Neural progenitor cell (in vitro differentiated cells): ENCODE measurements at regions not wholly inside any gene's neighbourhood (a gene's known extent, or its start where the extent isn't known, plus 50 kb on each side); places are given as distances from the start of the nearest gene placed in this dataset.
"Not testable (repeated sequence)": the region's sequence is repeated elsewhere in the genome, so short reads cannot be mapped to it uniquely, and the experiment has no call there.

ENCODE experiments used
- DNase-seq: peaks from one replicate; pipeline ENCODE4 v3.0.0-alpha.2; 2016; ENCODE audit warnings: low spot score
- H2AFZ ChIP-seq: fragments of 200-600 bp; sonication (generic); replicated peaks from 2 replicates; pipeline ENCODE4 v1.6.1; 2016; ENCODE audit warnings: antibody characterized with exemption
- H3F3A ChIP-seq: fragments of 200-600 bp; sonication (generic); 2 replicates; pipeline ENCODE4 v1.6.1; 2016; ENCODE audit warnings: antibody characterized with exemption, low read depth
- H3K27ac ChIP-seq: fragments of 200-600 bp; sonication (generic); 2 replicates; pipeline ENCODE4 v1.5.1; 2016; ENCODE audit warnings: mild to moderate bottlenecking
- H3K27me3 ChIP-seq: fragments of 200-600 bp; sonication (generic); 2 replicates; pipeline ENCODE4 v1.6.1; 2016; ENCODE audit warnings: mild to moderate bottlenecking, moderate library complexity
- H3K36me3 ChIP-seq: fragments of 200-600 bp; sonication (generic); 2 replicates; pipeline ENCODE4 v1.5.1; 2016
- H3K4me1 ChIP-seq: fragments of 200-600 bp; sonication (generic); 2 replicates; pipeline ENCODE4 v1.6.1; 2016; ENCODE audit warnings: mixed run types
- H3K4me2 ChIP-seq: fragments of 200-600 bp; sonication (generic); 2 replicates; pipeline ENCODE4 v1.6.1; 2016
- H3K4me3 ChIP-seq: fragments of 200-600 bp; sonication (generic); 2 replicates; pipeline ENCODE4 v1.5.1; 2016
- H3K79me2 ChIP-seq: fragments of 200-600 bp; sonication (generic); 2 replicates; pipeline ENCODE4 v1.6.1; 2016; ENCODE audit warnings: low read depth
- H3K9ac ChIP-seq: fragments of 200-600 bp; sonication (generic); 2 replicates; pipeline ENCODE4 v1.6.1; 2016
- H3K9me3 ChIP-seq: fragments of 200-600 bp; sonication (generic); 2 replicates; pipeline ENCODE4 v1.5.1; 2016; ENCODE audit warnings: low read depth
- H4K20me1 ChIP-seq: fragments of 200-600 bp; sonication (generic); 2 replicates; pipeline ENCODE4 v1.6.1; 2016; ENCODE audit warnings: low read depth
- H3K27ac Mint-ChIP-seq: 3 replicates; pipeline ENCODE4 v1.8.0; 2021; ENCODE audit warnings: mixed read lengths
- H3K27me3 Mint-ChIP-seq: 2 replicates; pipeline ENCODE4 v1.8.0; 2022; ENCODE audit warnings: low read depth, mild to moderate bottlenecking, inconsistent platforms, moderate library complexity, mixed read lengths; ENCODE audit not compliant: insufficient read depth
- H3K36me3 Mint-ChIP-seq: 3 replicates; pipeline ENCODE4 v1.8.0; 2021; ENCODE audit warnings: mixed read lengths
- H3K4me1 Mint-ChIP-seq: 3 replicates; pipeline ENCODE4 v1.8.0; 2021; ENCODE audit warnings: mixed read lengths
- H3K4me3 Mint-ChIP-seq: 3 replicates; pipeline ENCODE4 v1.8.0; 2021; ENCODE audit warnings: mild to moderate bottlenecking, moderate library complexity, mixed read lengths
- H3K9me3 Mint-ChIP-seq: 3 replicates; pipeline ENCODE4 v1.8.0; 2020; ENCODE audit warnings: mixed read lengths
- EZH2 ChIP-seq: fragments of 200-600 bp; sonication (generic); IDR thresholded peaks from 2 replicates; pipeline ENCODE4 v1.6.1; 2017; ENCODE audit warnings: antibody characterized with exemption, mild to moderate bottlenecking, moderate library complexity
- EZH2phosphoT487 ChIP-seq: fragments of 200-600 bp; sonication (generic); IDR thresholded peaks from 2 replicates; pipeline ENCODE4 v1.6.1; 2017; ENCODE audit warnings: antibody characterized with exemption
- TF ChIP-seq, protein P1 (sequence below): fragments of 200-600 bp; sonication (generic); IDR thresholded peaks from 2 replicates; pipeline ENCODE4 v1.5.1; 2017; ENCODE audit warnings: antibody characterized with exemption, mild to moderate bottlenecking

DNA sequence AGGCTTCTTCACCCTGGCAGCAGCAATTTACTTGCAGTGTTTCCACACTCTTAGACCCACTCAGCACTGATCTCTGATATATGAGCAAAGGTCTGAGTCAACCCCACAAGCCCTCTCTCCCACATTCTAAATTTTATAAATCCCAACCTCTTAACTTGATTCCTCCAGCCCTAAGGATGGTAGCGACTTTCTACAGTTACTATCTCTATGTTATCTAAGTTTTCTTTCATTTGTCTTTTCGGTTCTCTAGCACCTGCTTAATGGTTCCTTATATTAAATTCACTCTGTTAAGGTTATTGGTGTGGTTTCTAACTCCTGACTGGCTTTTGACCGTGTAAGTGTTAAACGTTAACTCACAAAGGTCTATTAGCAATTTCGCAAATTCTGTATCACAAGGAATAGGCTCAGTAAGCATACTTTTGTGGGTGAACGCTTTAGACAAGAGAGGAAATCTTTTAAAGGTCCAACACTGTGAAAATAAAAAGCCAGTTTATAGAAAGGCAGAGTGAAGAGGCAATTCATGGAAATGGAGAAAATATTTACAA, 99.3 kb downstream of the DLEU7 start:
- Mint-ChIP-seq H3K9me3 (no peaks in the 10 kb centered on the region), H3K4me3 (no peak overlapping the region), H3K4me1 (no peaks in the 10 kb centered on the region), H3K36me3 (no peaks in the 10 kb centered on the region), H3K27ac (no peak overlapping the region), H3K27me3 (peaks cover 4% of the 10 kb centered on the region)
- Histone ChIP-seq H2AFZ (no peak overlapping the region), H3K4me2 (no peak overlapping the region), H3K4me3 (no peak overlapping the region), H3K79me2 (no peaks in the 10 kb centered on the region), H3K27me3 (no peaks in the 10 kb centered on the region), H3K36me3 (no peaks in the 10 kb centered on the region), H3K4me1 (no peaks in the 10 kb centered on the region), H3K27ac (no peak overlapping the region), H3F3A (no peaks in the 10 kb centered on the region), H3K9ac (no peak overlapping the region), H3K9me3 (no peaks in the 10 kb centered on the region), H4K20me1 (no peaks in the 10 kb centered on the region)
- no peak for TF ChIP-seq EZH2
- TF ChIP-seq, protein P1, sequence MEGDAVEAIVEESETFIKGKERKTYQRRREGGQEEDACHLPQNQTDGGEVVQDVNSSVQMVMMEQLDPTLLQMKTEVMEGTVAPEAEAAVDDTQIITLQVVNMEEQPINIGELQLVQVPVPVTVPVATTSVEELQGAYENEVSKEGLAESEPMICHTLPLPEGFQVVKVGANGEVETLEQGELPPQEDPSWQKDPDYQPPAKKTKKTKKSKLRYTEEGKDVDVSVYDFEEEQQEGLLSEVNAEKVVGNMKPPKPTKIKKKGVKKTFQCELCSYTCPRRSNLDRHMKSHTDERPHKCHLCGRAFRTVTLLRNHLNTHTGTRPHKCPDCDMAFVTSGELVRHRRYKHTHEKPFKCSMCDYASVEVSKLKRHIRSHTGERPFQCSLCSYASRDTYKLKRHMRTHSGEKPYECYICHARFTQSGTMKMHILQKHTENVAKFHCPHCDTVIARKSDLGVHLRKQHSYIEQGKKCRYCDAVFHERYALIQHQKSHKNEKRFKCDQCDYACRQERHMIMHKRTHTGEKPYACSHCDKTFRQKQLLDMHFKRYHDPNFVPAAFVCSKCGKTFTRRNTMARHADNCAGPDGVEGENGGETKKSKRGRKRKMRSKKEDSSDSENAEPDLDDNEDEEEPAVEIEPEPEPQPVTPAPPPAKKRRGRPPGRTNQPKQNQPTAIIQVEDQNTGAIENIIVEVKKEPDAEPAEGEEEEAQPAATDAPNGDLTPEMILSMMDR = no peak
- no peak for TF ChIP-seq EZH2phosphoT487
- no peak for DNase-seq

DNA sequence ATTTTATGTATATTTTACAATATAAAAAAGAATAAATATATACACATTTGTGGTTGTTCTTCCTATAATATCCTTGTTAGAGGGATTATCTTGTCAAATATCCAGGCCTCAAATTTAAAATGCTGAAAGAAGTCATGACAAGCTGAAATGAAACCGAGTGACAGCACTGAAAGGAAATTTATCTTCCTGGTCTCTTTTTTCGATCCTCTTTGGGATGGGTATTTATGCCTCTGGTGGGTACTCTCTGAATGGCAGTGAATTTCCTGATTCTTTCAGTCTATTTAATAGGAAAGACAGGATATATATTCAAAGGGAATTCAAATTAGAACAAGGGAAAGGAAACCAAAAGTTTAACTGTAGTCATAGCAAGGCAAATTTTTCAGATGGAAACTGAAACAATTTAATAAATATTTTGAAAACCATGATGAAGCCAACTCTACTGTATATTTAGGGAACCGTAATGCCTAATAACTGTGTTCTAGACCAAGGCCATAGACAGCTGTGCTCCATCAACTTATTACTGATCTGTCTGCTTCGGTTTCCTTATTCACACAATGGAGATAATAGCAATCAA, 97.9 kb downstream of the DLEU7 start:
- H3K4me1 Mint-ChIP-seq = no peaks in the 10 kb centered on the region
- no peak overlapping the region for H3K4me3 ChIP-seq
- H3K9me3 Mint-ChIP-seq = peaks cover 5% of the 10 kb centered on the region
- H3K36me3 ChIP-seq = no peaks in the 10 kb centered on the region
- H2AFZ ChIP-seq = no peak overlapping the region
- H3K4me1 ChIP-seq = no peaks in the 10 kb centered on the region
- H3K9me3 ChIP-seq = no peaks in the 10 kb centered on the region
- H3K36me3 Mint-ChIP-seq = no peaks in the 10 kb centered on the region
- DNase-seq = no peak
- no peaks in the 10 kb centered on the region for H4K20me1 ChIP-seq
- no peak overlapping the region for H3K27ac Mint-ChIP-seq
- no peaks in the 10 kb centered on the region for H3K27me3 ChIP-seq
- H3F3A ChIP-seq = no peaks in the 10 kb centered on the region
- peaks cover 4% of the 10 kb centered on the region for H3K27me3 Mint-ChIP-seq
- no peak overlapping the region for H3K4me3 Mint-ChIP-seq
- no peak for TF ChIP-seq EZH2phosphoT487
- TF ChIP-seq, protein P1 = peak; percentile 11
- TF ChIP-seq EZH2 = no peak
- H3K27ac ChIP-seq = no peak overlapping the region
- H3K79me2 ChIP-seq = no peaks in the 10 kb centered on the region
- H3K9ac ChIP-seq = no peak overlapping the region
- H3K4me2 ChIP-seq = no peak overlapping the region

DNA sequence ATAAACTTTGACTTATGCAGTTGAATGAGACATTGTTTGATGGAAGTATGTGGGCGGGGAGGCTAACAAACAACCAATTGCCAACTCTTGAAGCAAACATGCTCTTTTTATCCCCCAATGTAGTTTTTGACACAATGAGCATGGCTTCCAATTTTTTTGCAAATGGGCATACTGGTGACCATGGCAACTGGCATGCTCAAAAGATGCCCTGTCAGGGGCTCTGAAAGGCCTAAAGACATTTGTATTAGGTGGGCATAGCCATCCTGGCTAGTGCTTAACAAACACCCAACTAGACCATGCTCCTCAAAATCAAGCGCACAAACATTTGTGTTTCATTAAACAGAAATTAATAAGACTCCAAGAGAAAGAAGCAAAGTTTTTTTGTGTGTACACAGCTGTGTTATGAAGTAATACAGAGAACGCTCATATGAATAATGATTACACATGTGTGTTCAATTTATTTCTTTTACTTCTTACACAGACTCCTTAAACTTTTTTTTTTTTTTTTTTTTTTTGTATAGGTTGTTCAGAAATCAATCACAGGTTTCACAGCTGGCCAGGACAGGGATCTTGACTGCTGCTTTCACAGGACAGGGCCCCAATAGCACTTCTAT, 95.6 kb downstream of the DLEU7 start:
- no peaks in the 10 kb centered on the region for H3K9me3 ChIP-seq
- H4K20me1 ChIP-seq = no peaks in the 10 kb centered on the region
- no peaks in the 10 kb centered on the region for H3F3A ChIP-seq
- Mint-ChIP-seq H3K27ac (no peak overlapping the region), H3K27me3 (peaks cover 4% of the 10 kb centered on the region), H3K36me3 (no peaks in the 10 kb centered on the region), H3K4me1 (no peaks in the 10 kb centered on the region), H3K4me3 (no peak overlapping the region), H3K9me3 (peaks cover 5% of the 10 kb centered on the region)
- H3K4me3 ChIP-seq = no peak overlapping the region
- no peaks in the 10 kb centered on the region for H3K79me2 ChIP-seq
- H3K27me3 ChIP-seq = no peaks in the 10 kb centered on the region
- H3K4me1 ChIP-seq = no peaks in the 10 kb centered on the region
- no peaks in the 10 kb centered on the region for H3K36me3 ChIP-seq
- DNase-seq = no peak
- TF ChIP-seq EZH2 (no peak), EZH2phosphoT487 (no peak)
- TF ChIP-seq, protein P1 = no peak
- no peak overlapping the region for H3K4me2 ChIP-seq
- no peak overlapping the region for H2AFZ ChIP-seq
- H3K27ac ChIP-seq = no peak overlapping the region
- no peak overlapping the region for H3K9ac ChIP-seq

DNA sequence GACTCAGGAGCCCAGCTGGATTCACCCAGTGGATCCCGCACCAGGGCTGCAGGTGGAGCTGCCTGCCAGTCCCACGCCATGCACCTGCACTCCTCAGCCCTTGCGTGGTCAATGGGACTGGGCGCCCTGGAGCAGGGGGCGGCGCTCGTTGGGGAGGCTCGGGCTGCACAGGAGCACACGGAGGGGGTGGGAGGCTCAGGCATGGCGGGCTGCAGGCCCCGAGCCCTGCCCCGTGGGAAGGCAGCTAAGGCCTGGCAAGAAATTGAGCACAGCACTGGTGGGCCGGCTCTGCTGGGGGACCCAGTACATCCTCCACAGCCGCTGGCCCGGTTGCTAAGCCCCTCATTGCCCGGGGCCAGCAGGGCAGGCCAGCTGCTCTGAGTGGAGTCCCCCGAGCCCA, 90.3 kb downstream of the DLEU7 start:
- not testable (repeated sequence) for H4K20me1 ChIP-seq, DNase-seq, H3K36me3 ChIP-seq, H3F3A ChIP-seq, H3K4me3 Mint-ChIP-seq, H3K27me3 Mint-ChIP-seq, H3K79me2 ChIP-seq, H3K27me3 ChIP-seq, H3K9me3 ChIP-seq, H3K4me2 ChIP-seq, H3K36me3 Mint-ChIP-seq, H3K9ac ChIP-seq, H3K4me1 Mint-ChIP-seq, H3K4me1 ChIP-seq, H3K27ac ChIP-seq, H2AFZ ChIP-seq, H3K27ac Mint-ChIP-seq, H3K4me3 ChIP-seq
- H3K9me3 Mint-ChIP-seq = peaks cover 21% of the 10 kb centered on the region

DNA sequence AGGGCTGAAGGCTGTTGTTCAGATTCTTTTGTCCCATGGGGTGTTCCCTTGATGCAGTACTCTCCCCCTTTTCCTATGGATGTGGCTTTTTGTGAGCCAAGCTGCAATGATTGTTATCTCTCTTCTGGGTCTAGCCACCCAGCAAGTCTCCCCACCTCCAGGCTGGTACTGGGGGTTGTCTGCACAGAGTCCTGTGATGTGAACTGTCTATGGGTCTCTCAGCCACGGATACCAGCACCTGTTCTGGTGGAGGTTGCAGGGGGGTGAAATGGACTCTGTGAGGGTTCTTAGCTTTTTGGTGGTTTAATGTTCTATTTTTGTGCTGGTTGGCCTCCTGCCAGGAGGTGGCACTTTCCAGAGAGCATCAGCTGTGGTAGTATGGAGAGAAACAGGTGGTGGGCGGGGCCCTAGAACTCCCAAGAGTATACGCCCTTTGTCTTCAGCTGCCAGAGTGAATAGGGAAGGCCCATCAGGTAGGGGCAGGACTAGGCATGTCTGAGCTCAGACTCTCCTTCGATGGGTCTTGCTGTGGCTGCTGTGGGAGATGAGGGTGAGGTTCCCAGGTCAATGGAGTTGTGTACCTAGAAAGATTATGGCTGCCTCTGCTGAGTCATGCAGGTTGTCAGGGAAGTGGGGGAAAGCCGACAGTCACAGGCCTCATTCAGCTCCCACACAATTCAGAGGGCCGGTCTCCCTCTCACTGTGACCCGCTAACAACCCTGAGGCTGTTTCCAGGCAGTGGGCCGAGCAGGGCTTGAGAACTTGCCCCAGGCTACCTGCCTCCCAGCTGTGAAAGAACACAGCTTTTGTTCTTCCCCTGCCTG, 87.4 kb downstream of the DLEU7 start:
- H2AFZ ChIP-seq, H3K9ac ChIP-seq, H3K4me3 Mint-ChIP-seq, H3K4me3 ChIP-seq, H3K4me1 Mint-ChIP-seq, H3K79me2 ChIP-seq, H3K4me2 ChIP-seq, H3K9me3 ChIP-seq, H4K20me1 ChIP-seq, H3F3A ChIP-seq, H3K27me3 ChIP-seq, H3K4me1 ChIP-seq, H3K36me3 ChIP-seq, DNase-seq, H3K27ac ChIP-seq, H3K27ac Mint-ChIP-seq, H3K27me3 Mint-ChIP-seq, H3K36me3 Mint-ChIP-seq: not testable (repeated sequence)
- peaks cover 16% of the 10 kb centered on the region for H3K9me3 Mint-ChIP-seq
